Keratinocyte (primary cell): ENCODE measurements at regions not wholly inside any gene's neighbourhood (a gene's known extent, or its start where the extent isn't known, plus 50 kb on each side); places are given as distances from the start of the nearest gene placed in this dataset.

Source experiments
- DNase-seq: peaks from one replicate; pipeline ENCODE4 v3.0.0-alpha.2; 2011; ENCODE audit warnings: low read depth, missing footprints, low spot score
- FAIRE-seq: peaks from 2 replicates; lab custom pipeline; 2011; peaks lifted over from hg19 to GRCh38; lab: Jason Lieb, UNC
- H2AFZ ChIP-seq: 2 replicates; pipeline ENCODE4 v1.6.0; 2012; ENCODE audit warnings: low read length, control low read depth, inconsistent platforms; ENCODE audit not compliant: control insufficient read depth
- H3K27ac ChIP-seq: 2 replicates; pipeline ENCODE4 v1.5.1; 2011; ENCODE audit warnings: low read length; ENCODE audit not compliant: control insufficient read depth, insufficient read depth
- H3K27me3 ChIP-seq: 3 replicates; pipeline ENCODE4 v1.6.0; 2011; ENCODE audit warnings: low read length; ENCODE audit not compliant: control insufficient read depth, insufficient read depth; ENCODE audit errors: extremely low read depth
- H3K36me3 ChIP-seq, 2 experiments: 2 replicates in 1 of 2; 3 replicates in 1 of 2; pipeline ENCODE4 v1.5.1; 2011; ENCODE audit warnings: low read length in 2 of 2, mild to moderate bottlenecking in 1 of 2; ENCODE audit not compliant: control insufficient read depth in 2 of 2, insufficient read depth in 2 of 2; ENCODE audit errors: extremely low read depth in 1 of 2
- H3K4me1 ChIP-seq: 3 replicates; pipeline ENCODE4 v1.5.1; 2011; ENCODE audit warnings: low read length; ENCODE audit not compliant: control insufficient read depth, insufficient read depth; ENCODE audit errors: extremely low read depth
- H3K4me2 ChIP-seq: 3 replicates; pipeline ENCODE4 v1.6.0; 2011; ENCODE audit warnings: low read depth, low read length; ENCODE audit not compliant: control insufficient read depth, insufficient read depth; ENCODE audit errors: extremely low read depth
- H3K4me3 ChIP-seq, 3 experiments: fragments of 200-600 bp in 1 of 3; sonication (generic) in 1 of 3; 2 replicates in 2 of 3; 3 replicates in 1 of 3; pipeline ENCODE4 v1.5.1; 2011 to 2016; ENCODE audit warnings: low read length in 3 of 3, mild to moderate bottlenecking in 3 of 3, control low read depth in 2 of 3, inconsistent platforms in 1 of 3, low read depth in 1 of 3, mixed read lengths in 1 of 3, mixed run types in 1 of 3, moderate library complexity in 1 of 3; ENCODE audit not compliant: control insufficient read depth in 2 of 3, insufficient read depth in 2 of 3; ENCODE audit errors: extremely low read depth in 1 of 3
- H3K79me2 ChIP-seq: 2 replicates; pipeline ENCODE4 v1.6.0; 2012; ENCODE audit warnings: low read length; ENCODE audit not compliant: control insufficient read depth, insufficient read depth
- H3K9ac ChIP-seq: 3 replicates; pipeline ENCODE4 v1.6.0; 2011; ENCODE audit warnings: low read length; ENCODE audit not compliant: control insufficient read depth, insufficient read depth; ENCODE audit errors: extremely low read depth
- H3K9me1 ChIP-seq: 3 replicates; pipeline ENCODE4 v1.6.0; 2011; ENCODE audit warnings: low read length; ENCODE audit not compliant: control insufficient read depth, insufficient read depth; ENCODE audit errors: extremely low read depth
- H3K9me3 ChIP-seq: 2 replicates; pipeline ENCODE4 v1.5.1; 2012; ENCODE audit warnings: low read depth, low read length; ENCODE audit not compliant: control insufficient read depth
- H4K20me1 ChIP-seq: 3 replicates; pipeline ENCODE4 v1.6.0; 2011; ENCODE audit warnings: low read length; ENCODE audit not compliant: control insufficient read depth, insufficient read depth; ENCODE audit errors: extremely low read depth
- CTCF ChIP-seq, 3 experiments: IDR thresholded peaks in 1 of 3; conservative IDR thresholded peaks in 1 of 3; optimal IDR thresholded peaks in 1 of 3; 2 replicates in 2 of 3; 3 replicates in 1 of 3; pipeline versions ENCODE3 to v1.5.1; 2011; ENCODE audit warnings: low read length in 3 of 3, mild to moderate bottlenecking in 3 of 3, moderate library complexity in 2 of 3, control low read depth in 1 of 3, inconsistent platforms in 1 of 3; ENCODE audit not compliant: insufficient read depth in 2 of 3; ENCODE audit errors: extremely low read depth in 1 of 3
- EZH2 ChIP-seq: IDR thresholded peaks from one replicate; pipeline ENCODE4 v1.6.1; 2012; ENCODE audit warnings: inconsistent platforms, mild to moderate bottlenecking, low read length, moderate library complexity
- dilution Hi-C: fragments of 300-500 bp; cut with MboI; formaldehyde crosslinking; loops from one replicate; pipeline ENCODE4 v1.7.0; 2020; ENCODE audit warnings: low sequenced_read_pairs; ENCODE audit not compliant: extremely low pct_ligation_motif_present

GRCh38 chr4:45455217-45455616, 668.6 kb downstream of the GABRG1 start:
- no peaks in the 10 kb centered on the region for H3K9me1 ChIP-seq
- H3K27me3 ChIP-seq = no peaks in the 10 kb centered on the region
- no peak overlapping the region for H3K9ac ChIP-seq
- no peak for DNase-seq
- H2AFZ ChIP-seq = no peak overlapping the region
- H3K36me3 ChIP-seq = no peaks in the 10 kb centered on the region
- FAIRE-seq = no peak
- dilution Hi-C loops = no loop called here
- H3K9me3 ChIP-seq = no peaks in the 10 kb centered on the region
- no peaks in the 10 kb centered on the region for H4K20me1 ChIP-seq
- TF ChIP-seq CTCF (optimal IDR thresholded peaks at IDR 0.05 in 1 of 3, IDR thresholded peaks at IDR 0.05 in 1 of 3, conservative IDR thresholded peaks at IDR 0.05 in 1 of 3; ENCODE audit: extremely low read depth in 1 of 3, insufficient read depth in 2 of 3, low read length in 3 of 3) (no peak), EZH2 (no peak)
- no peak overlapping the region for H3K27ac ChIP-seq
- H3K79me2 ChIP-seq = no peaks in the 10 kb centered on the region
- no peak overlapping the region for H3K4me3 ChIP-seq
- H3K4me1 ChIP-seq = no peaks in the 10 kb centered on the region
- H3K4me2 ChIP-seq = no peak overlapping the region

GRCh38 chr4:45453258-45453853, 670.5 kb downstream of the GABRG1 start:
- Histone ChIP-seq H3K9me1 (no peaks in the 10 kb centered on the region), H3K4me2 (no peak overlapping the region), H3K9ac (no peak overlapping the region), H3K4me3 (no peak overlapping the region), H2AFZ (no peak overlapping the region), H3K79me2 (no peaks in the 10 kb centered on the region), H3K4me1 (no peaks in the 10 kb centered on the region), H4K20me1 (no peaks in the 10 kb centered on the region), H3K36me3 (no peaks in the 10 kb centered on the region), H3K9me3 (no peaks in the 10 kb centered on the region), H3K27me3 (no peaks in the 10 kb centered on the region), H3K27ac (no peak overlapping the region)
- FAIRE-seq = no peak
- dilution Hi-C loops = no loop called here
- TF ChIP-seq EZH2 = no peak
- peak; percentile 17 to 62 (median 27) for TF ChIP-seq CTCF (optimal IDR thresholded peaks at IDR 0.05 in 1 of 3, IDR thresholded peaks at IDR 0.05 in 1 of 3, conservative IDR thresholded peaks at IDR 0.05 in 1 of 3; ENCODE audit: extremely low read depth in 1 of 3, insufficient read depth in 2 of 3, low read length in 3 of 3)
- DNase-seq = no peak
